H1 (cell line): ENCODE measurements at regions not wholly inside any gene's neighbourhood (a gene's known extent, or its start where the extent isn't known, plus 50 kb on each side); places are given as distances from the start of the nearest gene placed in this dataset.

Experiments
- CTCF ChIA-PET: fragments of 300-600 bp; sonication (Branson Sonifier 250); formaldehyde crosslinking; loops from one replicate; lab custom pipeline; 2021; ENCODE audit not compliant: partially characterized antibody; lab: Charles Lee
- POLR2A ChIA-PET: fragments of 300-600 bp; sonication (Branson Sonifier 250); formaldehyde crosslinking; loops from one replicate; lab custom pipeline; 2021; ENCODE audit warnings: inconsistent platforms; ENCODE audit not compliant: partially characterized antibody; lab: Charles Lee
- DNase-seq, 2 experiments: peaks; one replicate each; pipeline versions ENCODE4 v3.0.0 to v3.0.0-alpha.2; 2010 to 2022; ENCODE audit warnings: low spot score in 2 of 2, low read depth in 1 of 2, mixed read lengths in 1 of 2
- FAIRE-seq: peaks from 2 replicates; lab custom pipeline; 2011; peaks lifted over from hg19 to GRCh38; lab: Jason Lieb, UNC
- H2AFZ ChIP-seq: 2 replicates; pipeline ENCODE4 v1.8.1; 2012; ENCODE audit warnings: low read length, inconsistent platforms
- H2AK5ac ChIP-seq: 2 replicates; pipeline ENCODE4 v1.6.1; 2013; ENCODE audit warnings: low read depth, low read length
- H2BK120ac ChIP-seq: replicated peaks from 2 replicates; pipeline ENCODE3; 2013; ENCODE audit warnings: low read depth, low read length, inconsistent platforms
- H2BK12ac ChIP-seq: 2 replicates; pipeline ENCODE4 v1.6.1; 2013; ENCODE audit warnings: low read depth, low read length
- H2BK15ac ChIP-seq: 2 replicates; pipeline ENCODE4 v1.6.1; 2013; ENCODE audit warnings: low read length
- H2BK20ac ChIP-seq: 2 replicates; pipeline ENCODE4 v1.6.1; 2013; ENCODE audit warnings: low read length
- H2BK5ac ChIP-seq: 2 replicates; pipeline ENCODE4 v1.6.1; 2013; ENCODE audit warnings: low read depth, low read length
- H3K14ac ChIP-seq: 2 replicates; pipeline ENCODE4 v1.6.1; 2013; ENCODE audit warnings: inconsistent platforms; ENCODE audit not compliant: insufficient read length
- H3K18ac ChIP-seq: 2 replicates; pipeline ENCODE4 v1.6.1; 2013; ENCODE audit warnings: low read length; ENCODE audit errors: extremely low read depth
- H3K23ac ChIP-seq: 2 replicates; pipeline ENCODE4 v1.6.1; 2013; ENCODE audit warnings: inconsistent platforms; ENCODE audit not compliant: insufficient read length
- H3K23me2 ChIP-seq: 2 replicates; pipeline ENCODE4 v1.6.1; 2013; ENCODE audit warnings: low read depth, low read length
- H3K27ac ChIP-seq: 2 replicates; pipeline ENCODE4 v1.6.1; 2011; ENCODE audit warnings: low read depth, low read length, inconsistent platforms
- H3K27me3 ChIP-seq, 4 experiments: replicated peaks in 1 of 4; 1 replicate in 1 of 4; 2 replicates in 3 of 4; pipeline versions ENCODE4 v1.6.1 to v1.8.1; 2011 to 2013; ENCODE audit warnings: low read length in 3 of 4, mild to moderate bottlenecking in 3 of 4, inconsistent platforms in 2 of 4, mixed read lengths in 2 of 4, moderate library complexity in 1 of 4; ENCODE audit not compliant: control insufficient read depth in 3 of 4, insufficient read depth in 3 of 4; ENCODE audit errors: extremely low read depth in 1 of 4
- H3K36me3 ChIP-seq, 4 experiments: 2 replicates each; pipeline versions ENCODE4 v1.6.1 to v1.8.1; 2011 to 2013; ENCODE audit warnings: mild to moderate bottlenecking in 4 of 4, low read length in 3 of 4, moderate library complexity in 2 of 4, control low read depth in 1 of 4, inconsistent platforms in 1 of 4; ENCODE audit not compliant: insufficient read depth in 4 of 4, control insufficient read depth in 2 of 4
- H3K4ac ChIP-seq: replicated peaks from 2 replicates; pipeline ENCODE3; 2013; ENCODE audit warnings: low read length, low read depth, mixed read lengths, inconsistent platforms; ENCODE audit not compliant: insufficient read length
- H3K4me1 ChIP-seq, 4 experiments: replicated peaks in 1 of 4; 1 replicate in 1 of 4; 2 replicates in 3 of 4; pipeline versions ENCODE4 v1.6.1 to v1.8.1; 2011 to 2013; ENCODE audit warnings: low read length in 3 of 4, inconsistent platforms in 2 of 4, mixed read lengths in 1 of 4; ENCODE audit not compliant: insufficient read depth in 4 of 4, control insufficient read depth in 3 of 4
- H3K4me2 ChIP-seq, 2 experiments: 2 replicates each; pipeline versions ENCODE4 v1.6.1 to v1.8.1; 2011 to 2013; ENCODE audit warnings: low read depth in 2 of 2, low read length in 2 of 2, control low read depth in 1 of 2, inconsistent platforms in 1 of 2, mild to moderate bottlenecking in 1 of 2; ENCODE audit not compliant: insufficient read depth in 1 of 2
- H3K4me3 ChIP-seq, 4 experiments: fragments of 200-600, 300-600 bp in 1 of 4; sonication (generic), shearing (Covaris generic), sonication (Bioruptor Twin) in 1 of 4; 2 replicates each; pipeline versions ENCODE4 v1.5.1 to v1.8.1; 2011 to 2016; ENCODE audit warnings: low read length in 4 of 4, low read depth in 3 of 4, control low read depth in 2 of 4, inconsistent platforms in 2 of 4, mild to moderate bottlenecking in 2 of 4, mixed read lengths in 1 of 4, moderate library complexity in 1 of 4; ENCODE audit not compliant: insufficient read depth in 2 of 4; ENCODE audit errors: extremely low read depth in 1 of 4
- H3K56ac ChIP-seq: replicated peaks from 2 replicates; pipeline ENCODE3; 2013; ENCODE audit warnings: low read depth, mild to moderate bottlenecking, mixed read lengths, low read length, inconsistent platforms; ENCODE audit not compliant: insufficient read length
- H3K79me1 ChIP-seq: 2 replicates; pipeline ENCODE4 v1.6.1; 2013; ENCODE audit warnings: low read depth, low read length, control low read depth
- H3K79me2 ChIP-seq, 2 experiments: 2 replicates each; pipeline versions ENCODE4 v1.6.1 to v1.8.1; 2012 to 2013; ENCODE audit warnings: low read length in 2 of 2, mild to moderate bottlenecking in 2 of 2, inconsistent platforms in 1 of 2; ENCODE audit not compliant: insufficient read depth in 2 of 2, control insufficient read depth in 1 of 2
- H3K9ac ChIP-seq, 4 experiments: replicated peaks in 1 of 4; 1 replicate in 1 of 4; 2 replicates in 3 of 4; pipeline versions ENCODE4 v1.6.1 to v1.8.1; 2011 to 2013; ENCODE audit warnings: low read depth in 3 of 4, low read length in 3 of 4, control low read depth in 2 of 4, mild to moderate bottlenecking in 2 of 4, moderate library complexity in 2 of 4, inconsistent platforms in 1 of 4; ENCODE audit errors: extremely low read depth in 1 of 4
- H3K9me3 ChIP-seq, 2 experiments: 2 replicates each; pipeline versions ENCODE4 v1.6.1 to v1.8.1; 2012 to 2013; ENCODE audit warnings: mild to moderate bottlenecking in 2 of 2, moderate library complexity in 2 of 2, control low read depth in 1 of 2, inconsistent platforms in 1 of 2, low read depth in 1 of 2, low read length in 1 of 2, mixed read lengths in 1 of 2; ENCODE audit not compliant: insufficient read depth in 2 of 2
- H4K20me1 ChIP-seq, 2 experiments: replicated peaks in 1 of 2; 2 replicates each; pipeline versions ENCODE3 to v1.8.1; 2011 to 2013; ENCODE audit warnings: inconsistent platforms in 2 of 2, low read length in 2 of 2, mild to moderate bottlenecking in 1 of 2; ENCODE audit not compliant: insufficient read depth in 2 of 2, control insufficient read depth in 1 of 2
- H4K5ac ChIP-seq: 2 replicates; pipeline ENCODE4 v1.6.1; 2013; ENCODE audit warnings: low read length, low read depth, mixed read lengths, inconsistent platforms; ENCODE audit not compliant: insufficient read length
- H4K8ac ChIP-seq: 2 replicates; pipeline ENCODE4 v1.8.0; 2013; ENCODE audit warnings: mild to moderate bottlenecking, moderate library complexity, low read length, inconsistent platforms; ENCODE audit not compliant: insufficient read depth; ENCODE audit errors: extremely low read depth
- H4K91ac ChIP-seq: replicated peaks from 2 replicates; pipeline ENCODE3; 2013; ENCODE audit warnings: low read length, mixed read lengths, inconsistent platforms; ENCODE audit not compliant: insufficient read length
- CBX5 ChIP-seq: fragments of 300-800, 300-1000 bp; sonication (generic); IDR thresholded peaks from 2 replicates; pipeline ENCODE4 v1.7.1; 2016; ENCODE audit warnings: antibody characterized with exemption, low read length, low read depth
- CEBPB ChIP-seq: IDR thresholded peaks from 2 replicates; pipeline ENCODE4 v1.6.1; 2012; ENCODE audit warnings: low read depth, low read length
- GTF2F1 ChIP-seq: IDR thresholded peaks from 2 replicates; pipeline ENCODE4 v1.6.1; 2012; ENCODE audit warnings: low read depth, low read length, improper control_type of control experiment, borderline replicate concordance
- JUN ChIP-seq: IDR thresholded peaks from 2 replicates; pipeline ENCODE4 v1.6.1; 2011; ENCODE audit warnings: low read depth, mild to moderate bottlenecking, improper control_type of control experiment, low read length
- POU5F1 ChIP-seq: IDR thresholded peaks from 2 replicates; pipeline ENCODE4 v1.6.1; 2011; ENCODE audit warnings: low read depth, mild to moderate bottlenecking, low read length, moderate library complexity
- RBBP5 ChIP-seq: IDR thresholded peaks from 2 replicates; pipeline ENCODE4 v1.7.1; 2012; ENCODE audit warnings: low read depth, mild to moderate bottlenecking, inconsistent platforms, low read length, moderate library complexity, borderline replicate concordance
- SP2 ChIP-seq: IDR thresholded peaks from 2 replicates; pipeline ENCODE4 v1.6.1; 2012; ENCODE audit warnings: mild to moderate bottlenecking, low read length, inconsistent platforms
- ZNF274 ChIP-seq: IDR thresholded peaks from 2 replicates; pipeline ENCODE4 v1.7.0; 2012; ENCODE audit warnings: low read length, borderline replicate concordance; ENCODE audit errors: extremely low read depth
- WGBS, 2 experiments: shearing (Covaris generic) in 1 of 2; methylation state at CpG; one replicate each; pipeline versions ENCODE4 v1.1.6 to v1.1.7; 2013 to 2015; ENCODE audit warnings: low lambda C conversion rate in 2 of 2, mixed read lengths in 2 of 2, inconsistent platforms in 1 of 2, low coverage in 1 of 2, missing lambda C conversion rate in 1 of 2; ENCODE audit not compliant: insufficient replicate concordance in 2 of 2, insufficient coverage in 1 of 2, insufficient read length in 1 of 2; ENCODE audit errors: extremely low coverage in 1 of 2, missing lambda C conversion rate in 1 of 2; 5-methylcytosine and 5-hydroxymethylcytosine counted together
- TF ChIP-seq, protein P1 (sequence below): IDR thresholded peaks from 2 replicates; pipeline ENCODE4 v1.6.1; 2012; ENCODE audit warnings: inconsistent platforms
- TF ChIP-seq, protein P2 (sequence below): IDR thresholded peaks from 2 replicates; pipeline ENCODE4 v1.6.1; 2011; ENCODE audit warnings: low read depth, mild to moderate bottlenecking, low read length; ENCODE audit not compliant: insufficient read depth

DNA sequence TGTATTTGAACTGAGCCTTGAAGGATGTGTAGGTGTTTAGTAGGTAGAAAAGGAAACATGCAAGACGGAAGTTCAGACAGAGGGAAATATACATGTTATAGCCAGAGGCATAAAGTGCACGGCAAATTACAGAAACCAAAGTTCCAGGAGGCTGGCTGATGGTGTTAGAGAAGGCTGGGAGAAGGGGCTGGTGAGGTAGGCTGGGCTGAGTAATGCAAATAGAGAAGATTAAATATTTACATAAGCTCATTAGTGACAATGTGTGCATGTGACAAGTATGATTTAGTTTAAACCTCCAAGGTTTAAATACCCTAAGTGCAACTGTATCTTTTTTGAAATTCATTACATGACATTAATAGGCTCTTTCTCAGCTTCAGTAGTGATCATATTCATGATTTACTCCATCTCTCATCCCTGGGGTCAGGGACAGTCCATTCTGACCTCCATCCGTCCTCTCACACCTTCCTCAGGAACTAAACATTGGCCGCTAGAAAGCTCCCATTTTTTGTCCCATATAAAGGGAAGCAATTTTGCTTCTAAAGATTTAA is 399.8 kb upstream of the SALL1 start:
- Histone ChIP-seq H3K79me2 (no peaks in the 10 kb centered on the region), H3K9ac (no peak overlapping the region), H3K18ac (no peak overlapping the region), H2AFZ (no peak overlapping the region), H3K14ac (no peak overlapping the region), H3K4me3 (no peak overlapping the region), H3K4me2 (no peak overlapping the region), H3K9me3 (no peaks in the 10 kb centered on the region), H4K5ac (no peak overlapping the region), H2BK5ac (no peak overlapping the region), H2BK120ac (no peak overlapping the region), H3K23me2 (no peaks in the 10 kb centered on the region), H3K4me1 (peaks cover 0 to 5% (median 2%) of the 10 kb centered on the region in 4 experiments; a peak in 2 of 7 replicates), H3K36me3 (no peaks in the 10 kb centered on the region), H2BK12ac (no peak overlapping the region), H2BK20ac (no peak overlapping the region), H4K8ac (no peak overlapping the region), H2AK5ac (no peak overlapping the region), H4K20me1 (no peaks in the 10 kb centered on the region), H3K27ac (no peak overlapping the region), H4K91ac (no peak overlapping the region), H3K56ac (no peak overlapping the region), H2BK15ac (no peak overlapping the region), H3K4ac (no peak overlapping the region), H3K23ac (no peak overlapping the region), H3K27me3 (no peaks in the 10 kb centered on the region), H3K79me1 (no peaks in the 10 kb centered on the region)
- WGBS, 2 experiments: 92% methylated on average over 4 of the region's 4 CpGs; no CpG with 5 or more reads in 1 of the 2 experiments
- DNase-seq (no peak), FAIRE-seq (no peak)
- ChIA-PET POLR2A (interaction anchor here (0.6 to 0.7 kb wide), 2 partner anchors 10 to 1088 kb away, joined by 3 to 4 read pairs; no protein-coding TSS in a partner anchor), CTCF (interaction anchor here (0.6 to 0.7 kb wide), 2 partner anchors 38 to 660 kb away, joined by 3 to 5 read pairs; no protein-coding TSS in a partner anchor)
- TF ChIP-seq GTF2F1 (no peak), CBX5 (no peak), SP2 (no peak), RBBP5 (no peak), ZNF274 (no peak), POU5F1 (no peak), CEBPB (no peak), JUN (no peak)
- TF ChIP-seq, protein P1, sequence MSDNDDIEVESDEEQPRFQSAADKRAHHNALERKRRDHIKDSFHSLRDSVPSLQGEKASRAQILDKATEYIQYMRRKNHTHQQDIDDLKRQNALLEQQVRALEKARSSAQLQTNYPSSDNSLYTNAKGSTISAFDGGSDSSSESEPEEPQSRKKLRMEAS: no peak
- TF ChIP-seq, protein P2, sequence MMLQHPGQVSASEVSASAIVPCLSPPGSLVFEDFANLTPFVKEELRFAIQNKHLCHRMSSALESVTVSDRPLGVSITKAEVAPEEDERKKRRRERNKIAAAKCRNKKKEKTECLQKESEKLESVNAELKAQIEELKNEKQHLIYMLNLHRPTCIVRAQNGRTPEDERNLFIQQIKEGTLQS: no peak
